ENCODE measurements at regions not wholly inside any gene's neighbourhood (a gene's known extent, or its start where the extent isn't known, plus 50 kb on each side); places are given as distances from the start of the nearest gene placed in this dataset.

DNA sequence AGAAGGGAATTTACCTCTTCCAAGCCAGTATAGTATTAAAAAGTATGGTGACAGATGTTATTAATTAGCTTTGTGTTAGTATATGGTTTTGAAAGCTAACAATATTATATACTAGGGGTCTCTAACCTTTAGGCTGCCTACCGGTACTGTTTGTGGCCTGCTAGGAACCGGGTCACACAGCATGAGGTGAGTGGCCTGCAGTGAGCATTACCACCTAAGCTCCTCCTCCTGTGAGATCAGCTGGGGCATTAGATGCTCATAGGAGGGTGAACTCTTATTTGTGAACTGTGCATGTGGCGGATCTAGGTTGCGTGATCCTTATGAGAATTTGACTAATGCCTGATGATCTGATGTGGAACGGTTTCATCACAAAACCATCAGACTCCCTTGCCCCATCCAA, 583.4 kb upstream of the CDH2 start (continued):
- TF ChIP-seq, protein P1, sequence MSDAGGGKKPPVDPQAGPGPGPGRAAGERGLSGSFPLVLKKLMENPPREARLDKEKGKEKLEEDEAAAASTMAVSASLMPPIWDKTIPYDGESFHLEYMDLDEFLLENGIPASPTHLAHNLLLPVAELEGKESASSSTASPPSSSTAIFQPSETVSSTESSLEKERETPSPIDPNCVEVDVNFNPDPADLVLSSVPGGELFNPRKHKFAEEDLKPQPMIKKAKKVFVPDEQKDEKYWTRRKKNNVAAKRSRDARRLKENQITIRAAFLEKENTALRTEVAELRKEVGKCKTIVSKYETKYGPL (CRISPR knock-in tag; IDR thresholded peaks at IDR 0.05) = no peak
- TF ChIP-seq REL (CRISPR knock-in tag; conservative IDR thresholded peaks at IDR 0.05) (no peak), SRY (CRISPR knock-in tag; IDR thresholded peaks at IDR 0.05) (no peak), FOXK1 (CRISPR knock-in tag; IDR thresholded peaks at IDR 0.05; ENCODE audit: borderline replicate concordance, low read depth) (no peak)

DNA sequence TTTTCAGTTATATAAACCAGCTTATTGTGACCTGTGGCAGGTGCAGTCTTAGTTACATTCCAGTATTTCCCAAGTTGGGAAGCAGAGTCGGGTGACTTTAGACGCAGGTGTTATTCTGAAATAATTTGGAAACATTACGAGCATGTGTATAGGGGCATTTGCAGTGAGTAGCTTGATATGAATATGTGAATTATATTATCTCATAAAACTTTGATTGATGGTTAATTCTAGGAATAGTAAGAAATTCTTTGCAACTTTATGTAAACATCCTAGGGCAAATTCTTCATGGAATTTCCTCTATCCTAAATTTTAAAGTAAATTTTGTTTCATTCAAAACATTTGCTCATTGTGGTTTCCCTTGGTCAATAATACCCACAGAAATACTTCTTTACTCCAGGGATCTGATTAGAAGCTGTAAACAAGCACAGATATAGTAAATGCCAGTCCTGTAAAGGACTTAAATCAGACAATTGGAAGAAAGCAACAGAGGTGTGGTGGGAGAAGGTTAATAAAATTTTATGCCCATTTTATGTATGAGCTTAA, 580.6 kb upstream of the CDH2 start:
- WGBS (ENCODE audit: low lambda C conversion rate) = 0% methylated on average over 3 of the region's 3 CpGs
- FAIRE-seq = no peak
- DNase-seq (ENCODE audit: low spot score) = no peak
- H4K20me1 ChIP-seq (ENCODE audit: insufficient read depth, low read length) = no peaks in the 10 kb centered on the region
- ChIA-PET CTCF (ENCODE audit: low intra/inter-chr PET ratio, low total read pairs) (no interaction called here), POLR2A (no interaction called here)
- in situ Hi-C loops (cut with HindIII; ENCODE audit: extremely low pct_ligation_motif_present, low pct_unique_long_range_greater_than_20kb) (no loop called here), intact Hi-C loops (cut with micrococcal nuclease; ENCODE audit: unreplicated experiment) (no loop called here)
- H3K27me3 ChIP-seq (ENCODE audit: control insufficient read depth in 1 of 2, insufficient read depth in 2 of 2, low read length in 2 of 2) = no peaks in the 10 kb centered on the region
- BruUV-seq (replicated peaks) = no TSS peak
- no peak overlapping the region for H2AFZ ChIP-seq (ENCODE audit: low read length)
- H3K4me1 ChIP-seq (ENCODE audit: insufficient read depth, low read length) = no peaks in the 10 kb centered on the region
- no peak overlapping the region for H3K4me2 ChIP-seq (ENCODE audit: low read depth, low read length)
- ATAC-seq = no peak
- no peaks in the 10 kb centered on the region for H3K36me3 ChIP-seq (replicated peaks in 1 of 2; ENCODE audit: control insufficient read depth in 1 of 2, insufficient read depth in 2 of 2, low read length in 2 of 2)
- no peak overlapping the region for H3K4me3 ChIP-seq (replicated peaks in 1 of 3; ENCODE audit: insufficient read depth in 1 of 3, low read depth in 2 of 3, low read length in 3 of 3)
- H3K79me2 ChIP-seq (ENCODE audit: insufficient read depth, low read length) = no peaks in the 10 kb centered on the region
- H3K27ac ChIP-seq (ENCODE audit: extremely low read length, insufficient read depth, low read length) = no peak overlapping the region
- H3K9ac ChIP-seq (ENCODE audit: insufficient read depth, low read depth, low read length) = no peak overlapping the region
- no peaks in the 10 kb centered on the region for H3K9me3 ChIP-seq (ENCODE audit: low read length)
- TF ChIP-seq NFKB2 (CRISPR knock-in tag; IDR thresholded peaks at IDR 0.05; ENCODE audit: borderline replicate concordance) (no peak), SP140L (CRISPR knock-in tag; IDR thresholded peaks at IDR 0.05; ENCODE audit: borderline replicate concordance) (no peak), SIN3A (IDR thresholded peaks at IDR 0.05; ENCODE audit: borderline replicate concordance, low read depth, low read length) (no peak), NR2C2 (CRISPR knock-in tag; IDR thresholded peaks at IDR 0.05; ENCODE audit: borderline replicate concordance) (no peak), JUNB (CRISPR knock-in tag; IDR thresholded peaks at IDR 0.05; ENCODE audit: borderline replicate concordance) (no peak), HOXA3 (CRISPR knock-in tag; IDR thresholded peaks at IDR 0.05) (no peak)
- TF ChIP-seq, protein P2, sequence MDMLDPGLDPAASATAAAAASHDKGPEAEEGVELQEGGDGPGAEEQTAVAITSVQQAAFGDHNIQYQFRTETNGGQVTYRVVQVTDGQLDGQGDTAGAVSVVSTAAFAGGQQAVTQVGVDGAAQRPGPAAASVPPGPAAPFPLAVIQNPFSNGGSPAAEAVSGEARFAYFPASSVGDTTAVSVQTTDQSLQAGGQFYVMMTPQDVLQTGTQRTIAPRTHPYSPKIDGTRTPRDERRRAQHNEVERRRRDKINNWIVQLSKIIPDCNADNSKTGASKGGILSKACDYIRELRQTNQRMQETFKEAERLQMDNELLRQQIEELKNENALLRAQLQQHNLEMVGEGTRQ (IDR thresholded peaks at IDR 0.05; ENCODE audit: low read depth, low read length) = no peak
- TF ChIP-seq, protein P2 (CRISPR knock-in tag; IDR thresholded peaks at IDR 0.05; ENCODE audit: borderline replicate concordance) = no peak
- TF ChIP-seq, protein P3, sequence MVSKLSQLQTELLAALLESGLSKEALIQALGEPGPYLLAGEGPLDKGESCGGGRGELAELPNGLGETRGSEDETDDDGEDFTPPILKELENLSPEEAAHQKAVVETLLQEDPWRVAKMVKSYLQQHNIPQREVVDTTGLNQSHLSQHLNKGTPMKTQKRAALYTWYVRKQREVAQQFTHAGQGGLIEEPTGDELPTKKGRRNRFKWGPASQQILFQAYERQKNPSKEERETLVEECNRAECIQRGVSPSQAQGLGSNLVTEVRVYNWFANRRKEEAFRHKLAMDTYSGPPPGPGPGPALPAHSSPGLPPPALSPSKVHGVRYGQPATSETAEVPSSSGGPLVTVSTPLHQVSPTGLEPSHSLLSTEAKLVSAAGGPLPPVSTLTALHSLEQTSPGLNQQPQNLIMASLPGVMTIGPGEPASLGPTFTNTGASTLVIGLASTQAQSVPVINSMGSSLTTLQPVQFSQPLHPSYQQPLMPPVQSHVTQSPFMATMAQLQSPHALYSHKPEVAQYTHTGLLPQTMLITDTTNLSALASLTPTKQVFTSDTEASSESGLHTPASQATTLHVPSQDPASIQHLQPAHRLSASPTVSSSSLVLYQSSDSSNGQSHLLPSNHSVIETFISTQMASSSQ (IDR thresholded peaks at IDR 0.05; ENCODE audit: low read depth) = no peak
- TF ChIP-seq, protein P3 (CRISPR knock-in tag; IDR thresholded peaks at IDR 0.05; ENCODE audit: borderline replicate concordance) = no peak
- TF ChIP-seq, protein P4, sequence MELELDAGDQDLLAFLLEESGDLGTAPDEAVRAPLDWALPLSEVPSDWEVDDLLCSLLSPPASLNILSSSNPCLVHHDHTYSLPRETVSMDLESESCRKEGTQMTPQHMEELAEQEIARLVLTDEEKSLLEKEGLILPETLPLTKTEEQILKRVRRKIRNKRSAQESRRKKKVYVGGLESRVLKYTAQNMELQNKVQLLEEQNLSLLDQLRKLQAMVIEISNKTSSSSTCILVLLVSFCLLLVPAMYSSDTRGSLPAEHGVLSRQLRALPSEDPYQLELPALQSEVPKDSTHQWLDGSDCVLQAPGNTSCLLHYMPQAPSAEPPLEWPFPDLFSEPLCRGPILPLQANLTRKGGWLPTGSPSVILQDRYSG (CRISPR knock-in tag; IDR thresholded peaks at IDR 0.05) = no peak
